DMS153 (cell line): ENCODE measurements at regions not wholly inside any gene's neighbourhood (a gene's known extent, or its start where the extent isn't known, plus 50 kb on each side); places are given as distances from the start of the nearest gene placed in this dataset.
"Not testable (repeated sequence)": the region's sequence is repeated elsewhere in the genome, so short reads cannot be mapped to it uniquely, and the experiment has no call there.

Experiments used
- DNase-seq: peaks from one replicate; lab custom pipeline; 2025; lab: John Stamatoyannopoulos, UW

DNA sequence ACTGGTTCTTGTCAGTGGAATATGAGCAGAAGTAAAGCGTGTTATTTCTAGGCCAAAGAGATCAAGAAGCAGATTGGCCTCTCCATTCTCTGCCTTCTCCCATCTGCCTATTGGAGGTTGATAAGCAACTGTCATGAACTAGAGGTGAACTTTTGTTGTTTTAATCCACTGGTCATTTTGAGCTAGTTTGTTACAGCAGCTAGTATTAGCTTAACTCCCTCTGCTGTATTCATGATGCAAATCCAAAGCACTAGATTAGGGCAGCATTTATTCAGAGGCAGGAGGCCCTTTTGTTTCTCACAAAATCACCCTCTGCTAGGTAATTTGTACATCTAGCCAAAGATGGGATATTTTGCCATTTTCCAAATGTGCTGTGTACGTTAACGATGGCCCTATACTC is 97.3 kb upstream of the DPT start:
- DNase-seq: no peak

DNA sequence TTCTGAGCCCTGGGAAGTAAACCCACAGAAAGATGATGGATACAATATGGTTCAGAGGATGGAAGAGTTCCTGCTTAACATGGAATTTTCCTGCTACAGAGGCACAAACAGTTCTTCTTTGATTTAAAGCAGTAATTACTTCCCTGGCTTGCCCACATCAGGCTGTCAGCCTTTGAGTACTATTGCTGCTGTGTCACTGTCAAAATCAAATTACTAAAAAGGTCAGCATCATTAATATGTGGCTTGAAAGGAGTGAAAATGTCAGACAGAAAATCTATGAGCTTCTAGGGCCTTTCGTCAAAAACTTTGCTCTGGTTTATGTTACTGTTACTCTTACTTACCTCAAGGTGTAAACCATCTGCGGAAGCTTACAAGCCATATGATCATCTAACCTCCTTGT is 98.6 kb upstream of the DPT start:
- no peak for DNase-seq

DNA sequence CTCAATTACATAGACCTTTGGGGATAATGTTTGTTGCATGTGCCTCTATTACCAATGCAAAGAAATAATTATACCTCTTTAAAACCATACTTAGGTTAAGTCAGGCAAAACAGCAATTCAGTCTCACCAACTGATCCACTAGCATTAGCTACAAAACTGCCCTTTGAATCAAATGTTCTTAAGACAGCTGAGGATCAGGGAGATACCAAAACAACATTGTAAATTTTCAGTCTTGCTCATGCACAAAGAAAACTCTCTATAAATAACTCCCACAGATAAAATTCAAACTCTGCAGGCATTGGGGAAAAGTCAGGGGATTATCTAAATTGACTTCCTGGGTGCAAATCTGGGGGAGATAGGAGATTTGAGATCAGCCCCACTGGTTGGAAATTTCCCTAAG is 100.9 kb upstream of the DPT start:
- no peak for DNase-seq

DNA sequence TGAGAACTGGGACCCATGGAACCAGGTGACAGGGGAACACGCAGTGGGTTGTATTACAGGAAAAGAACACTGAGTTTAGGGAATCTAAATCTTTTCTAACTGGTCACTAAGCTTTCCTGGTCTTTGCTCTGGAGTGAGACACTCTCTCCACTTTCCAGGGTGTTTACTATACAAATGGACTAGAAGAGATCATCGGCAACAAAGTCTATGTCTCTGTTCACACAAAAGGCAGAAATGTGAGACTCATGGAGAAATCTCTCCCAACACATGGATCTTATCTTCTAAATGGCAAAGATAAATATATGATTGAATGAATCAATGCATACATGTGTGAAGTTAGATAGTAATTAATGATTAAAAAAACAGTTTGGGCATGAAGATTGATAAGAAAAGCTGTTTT is 101.6 kb upstream of the DPT start:
- DNase-seq: no peak

DNA sequence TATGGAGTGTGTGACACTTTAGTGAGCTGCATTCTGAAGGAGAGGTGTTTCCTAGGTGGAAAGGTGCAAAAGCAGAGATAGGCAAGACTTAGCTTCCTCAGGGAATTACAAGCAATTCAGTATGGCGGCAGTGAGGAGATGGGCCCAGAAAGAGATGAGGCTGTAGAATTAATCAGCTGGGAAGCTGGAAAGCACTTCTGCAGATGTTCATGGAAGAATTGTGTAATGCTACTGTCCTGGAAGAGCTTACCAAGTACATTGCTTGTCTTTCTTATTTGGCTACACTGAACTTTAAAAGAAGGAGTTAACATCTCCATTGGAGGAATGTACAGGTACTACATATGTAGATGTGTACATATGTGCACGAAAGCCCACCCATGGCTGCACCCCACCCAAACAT is 103.7 kb upstream of the DPT start:
- DNase-seq: no peak

DNA sequence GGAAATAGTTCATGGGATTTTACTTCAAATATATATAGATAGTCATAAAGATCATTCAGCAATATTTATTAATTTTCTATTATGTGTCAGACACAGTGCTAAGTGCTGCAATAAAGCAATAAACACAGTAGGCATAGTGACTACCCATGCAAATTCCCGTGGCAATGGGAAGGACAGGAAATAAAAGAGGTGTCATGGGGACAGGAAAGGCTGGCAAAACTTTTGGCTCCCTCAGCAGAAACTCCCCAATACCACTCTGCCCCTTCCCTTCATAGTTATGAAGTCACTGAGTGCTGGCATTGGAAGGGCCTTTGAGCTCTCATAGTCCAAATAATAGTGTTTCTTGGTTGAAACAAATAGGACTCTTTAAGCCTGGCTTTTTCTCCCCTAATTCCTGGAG is 104.4 kb upstream of the DPT start:
- DNase-seq: no peak

DNA sequence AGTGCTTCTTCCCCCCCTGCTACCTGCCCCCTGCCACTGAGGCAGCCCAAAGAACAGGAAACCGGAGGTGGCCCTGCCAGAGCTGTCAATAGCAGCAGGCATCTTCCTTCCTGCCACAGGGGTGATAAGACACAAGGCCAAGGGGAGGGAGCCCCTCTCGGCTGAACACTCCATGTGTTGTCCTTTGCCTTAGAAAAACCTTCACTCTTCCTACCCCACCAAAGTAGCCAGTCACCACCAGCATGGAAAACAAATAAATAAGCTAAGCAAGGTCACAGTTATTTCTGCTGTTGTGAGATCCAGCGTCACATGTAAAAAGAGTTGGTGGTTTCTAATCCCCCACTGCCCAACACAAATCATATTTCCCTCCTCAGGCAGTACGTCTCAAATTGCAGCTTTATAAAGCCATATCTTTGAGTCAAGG is 104.8 kb upstream of the DPT start:
- DNase-seq: no peak

DNA sequence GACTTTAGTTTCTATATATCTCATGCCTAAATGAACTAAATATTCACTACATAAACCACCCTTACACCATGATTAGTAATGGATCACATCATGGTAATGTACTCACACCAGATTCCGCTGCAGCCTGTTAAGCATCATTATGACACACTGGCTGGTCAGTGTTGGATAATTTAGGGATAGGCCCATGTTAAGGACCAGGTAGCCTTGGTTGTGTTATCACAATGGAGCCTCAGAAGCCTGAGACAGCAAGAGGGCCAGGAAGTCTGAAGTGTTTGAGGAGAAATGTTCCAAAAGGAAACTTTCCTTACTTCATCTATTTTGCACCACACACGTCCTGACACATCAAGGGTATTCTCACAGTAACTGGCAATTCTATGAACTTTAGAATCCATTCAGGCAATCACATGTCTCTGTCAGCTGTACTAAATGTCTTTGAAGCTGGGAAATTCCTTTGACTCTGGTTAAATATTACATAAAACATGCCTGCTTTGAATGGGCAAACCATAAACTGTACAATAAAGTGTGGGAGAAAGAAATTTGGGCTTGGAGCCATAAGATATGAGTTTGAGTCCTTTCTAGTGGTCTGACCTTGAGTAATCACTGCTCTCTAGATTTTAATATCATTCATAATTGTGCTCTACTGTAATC is 105.3 kb upstream of the DPT start:
- DNase-seq: no peak

DNA sequence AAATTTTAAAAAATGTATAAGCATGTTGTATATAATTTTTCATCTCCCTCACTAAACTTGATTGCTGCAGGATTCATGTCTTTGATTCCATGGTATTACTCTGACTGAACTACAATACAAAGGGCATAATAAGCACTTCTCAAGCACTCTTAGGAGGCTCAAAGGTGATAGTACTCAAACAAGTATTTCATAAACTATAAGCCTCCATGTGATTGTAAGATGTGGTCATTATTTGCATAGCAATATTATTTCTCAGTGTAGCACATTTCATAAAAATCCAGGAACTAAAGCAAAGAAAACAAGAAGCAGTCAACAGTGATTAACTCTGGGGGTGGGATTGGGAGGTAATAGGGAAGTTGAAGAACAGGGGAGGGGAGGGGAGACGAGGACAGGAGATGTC is 106.2 kb upstream of the DPT start:
- no peak for DNase-seq

DNA sequence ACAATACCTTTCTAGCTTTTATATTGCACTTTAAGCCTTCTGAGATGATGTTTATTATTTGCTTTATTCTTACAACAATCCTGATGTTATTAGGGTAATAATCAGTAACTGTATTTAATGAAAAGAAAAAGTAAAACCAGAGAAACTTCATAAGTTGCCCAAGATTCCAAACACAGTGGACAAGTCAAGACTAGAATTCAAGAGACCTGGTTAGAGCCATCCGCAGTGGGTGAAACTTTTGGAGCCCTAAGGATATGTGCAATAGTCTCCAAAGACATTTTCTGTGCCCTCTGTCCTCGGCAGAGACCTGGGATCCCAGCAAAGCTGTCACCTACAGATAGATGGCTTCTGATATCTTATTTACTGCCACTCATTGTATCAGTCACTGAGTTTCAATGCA is 106.8 kb upstream of the DPT start:
- no peak for DNase-seq

DNA sequence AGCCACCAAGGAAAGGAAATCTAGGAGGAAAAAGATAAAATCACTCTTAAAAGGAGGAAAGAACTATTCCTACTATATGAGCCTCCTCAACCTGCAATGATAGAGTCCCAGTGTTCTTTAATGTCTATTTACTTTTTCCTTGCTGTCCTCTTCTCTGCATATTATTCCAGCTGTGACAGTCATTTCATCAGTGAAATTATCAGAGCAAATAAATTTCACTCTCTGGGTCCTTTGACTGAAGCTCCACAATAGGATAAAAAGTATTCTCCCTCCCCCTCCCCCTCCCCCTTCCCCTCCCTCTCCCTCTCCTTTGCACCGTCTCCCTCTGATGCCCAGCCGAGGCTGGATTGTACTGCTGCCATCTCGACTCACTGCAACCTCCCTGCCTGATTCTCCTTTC is 107.5 kb upstream of the DPT start:
- DNase-seq: no peak

DNA sequence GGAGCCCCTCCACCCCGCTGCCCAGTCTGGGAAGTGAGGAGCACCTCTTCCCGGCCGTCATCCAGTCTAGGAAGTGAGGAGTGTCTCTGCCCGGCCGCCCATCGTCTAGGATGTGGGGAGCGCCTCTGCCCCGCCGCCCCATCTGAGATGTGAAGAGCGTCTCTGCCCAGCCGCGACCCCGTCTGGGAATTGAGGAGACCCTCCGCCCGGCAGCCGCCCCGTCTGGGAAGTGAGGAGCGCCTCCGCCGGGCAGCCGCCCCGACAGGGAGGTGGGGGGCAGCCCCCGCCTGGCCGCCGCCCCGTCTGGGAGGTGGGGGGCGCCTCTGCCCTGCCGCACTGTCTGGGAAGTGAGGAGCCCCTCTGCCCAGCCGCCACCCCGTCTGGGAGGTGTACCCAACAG is 108.2 kb upstream of the DPT start:
- DNase-seq: not testable (repeated sequence)

DNA sequence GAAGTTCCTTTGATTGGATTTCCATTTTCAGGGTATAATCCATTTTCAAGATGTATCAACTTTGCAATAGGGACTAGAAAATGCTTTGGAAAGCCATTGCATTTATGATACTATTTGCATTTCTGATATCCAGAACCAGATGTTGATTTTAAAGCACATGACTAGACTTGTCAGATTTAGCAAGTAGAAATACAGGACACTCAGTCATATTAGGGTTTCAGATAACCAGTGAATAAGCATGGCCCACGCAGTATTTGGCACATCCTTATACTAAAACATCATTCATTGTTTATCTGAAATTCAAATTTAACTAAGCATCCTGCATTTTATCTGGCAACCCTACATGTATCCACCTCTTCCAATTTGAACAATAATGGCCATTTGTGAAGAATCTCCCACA is 113.3 kb upstream of the DPT start:
- DNase-seq: no peak

DNA sequence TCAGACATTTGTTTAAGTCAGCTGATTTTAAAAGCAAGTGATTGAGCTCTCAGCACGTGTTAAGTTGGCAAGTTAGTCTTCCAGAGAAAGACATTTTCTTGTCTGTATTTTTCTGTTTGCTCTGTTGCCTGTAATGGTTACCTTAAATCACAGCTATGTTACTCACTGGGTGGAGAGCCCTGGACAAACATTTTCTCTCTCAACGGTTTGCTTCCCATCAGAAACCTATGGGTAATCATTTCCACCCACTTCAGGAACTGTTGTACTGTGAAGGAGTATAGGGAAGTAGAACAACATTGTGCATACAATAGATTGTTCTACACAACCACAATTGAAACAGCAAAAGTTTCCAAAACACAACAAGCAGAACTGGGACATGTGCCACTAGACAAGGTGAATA is 113.9 kb upstream of the DPT start:
- peak; percentile 78 for DNase-seq

DNA sequence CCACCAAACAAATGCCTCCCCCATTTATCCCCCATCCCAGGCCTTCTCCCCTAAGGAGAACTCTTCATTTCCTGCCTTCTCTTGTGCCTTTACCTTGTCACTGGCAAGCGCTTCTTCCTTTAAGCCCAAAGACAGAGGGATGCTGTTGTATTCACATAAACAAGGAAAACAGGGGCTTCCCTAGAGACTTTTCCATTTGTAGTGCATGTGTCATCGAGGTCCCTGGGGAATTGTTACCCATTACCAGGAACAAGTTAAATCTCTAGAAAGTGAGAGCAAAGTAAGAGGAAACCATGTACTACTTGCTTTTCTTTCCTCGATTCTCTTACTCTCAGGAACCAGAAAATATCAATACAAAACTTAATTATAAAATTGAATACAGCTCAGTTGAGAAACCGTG is 114.4 kb upstream of the DPT start:
- peak; percentile 67 for DNase-seq

DNA sequence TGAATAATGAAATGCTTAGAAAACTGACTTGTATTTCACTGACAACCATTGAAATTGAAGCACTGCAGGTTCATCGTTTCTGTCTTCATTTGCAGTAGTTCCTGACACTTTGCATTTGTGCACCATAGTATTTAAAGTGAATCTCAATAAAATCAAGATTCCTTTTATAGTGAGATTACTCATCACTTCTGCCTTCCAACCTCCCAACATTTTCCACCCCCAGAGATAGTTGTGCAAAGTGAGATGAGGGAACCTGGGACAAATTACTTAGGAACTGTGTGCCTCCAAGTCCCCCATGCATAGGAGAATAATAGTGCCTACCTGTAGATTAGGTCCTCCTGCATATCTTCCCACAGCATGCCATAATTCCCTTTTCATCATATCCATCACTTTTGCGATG is 114.9 kb upstream of the DPT start:
- no peak for DNase-seq

DNA sequence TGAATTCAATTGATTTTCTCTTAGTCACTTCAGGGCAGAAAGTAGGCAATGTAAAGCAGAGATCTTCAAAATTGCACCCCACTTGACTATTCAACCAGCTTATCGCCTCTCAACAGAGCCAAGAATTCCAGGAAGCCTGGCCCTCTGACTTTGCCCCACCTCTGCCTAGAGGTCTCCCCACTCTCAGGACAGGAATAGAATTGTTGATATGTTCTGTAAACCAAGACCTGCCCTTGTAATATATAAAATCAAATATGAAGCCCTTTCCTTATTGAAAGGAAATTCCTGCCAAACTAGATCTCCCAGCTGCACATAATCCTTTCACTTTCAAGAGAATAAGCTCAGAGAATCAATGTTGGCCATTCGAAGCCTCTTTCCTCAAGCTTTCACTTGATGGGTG is 116.1 kb upstream of the DPT start:
- no peak for DNase-seq

DNA sequence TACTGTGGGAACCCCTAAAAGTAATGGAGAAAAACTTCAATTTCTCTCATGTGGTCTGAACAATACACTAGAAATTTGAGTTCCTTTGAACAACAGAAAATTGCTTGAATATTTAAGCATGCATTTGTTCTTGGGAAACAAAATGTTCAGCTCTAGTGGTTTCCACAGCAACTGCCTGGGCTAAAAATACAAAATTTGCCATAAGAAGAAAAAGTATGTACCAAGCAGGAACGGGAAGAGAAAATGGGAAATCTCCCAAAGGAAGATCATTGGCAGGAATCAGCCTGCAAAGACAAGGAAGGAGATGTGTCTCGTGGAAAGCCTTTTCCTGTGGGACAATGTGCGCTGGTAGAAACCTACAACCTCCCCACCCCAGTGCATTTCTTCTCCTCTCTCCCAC is 119.0 kb upstream of the DPT start:
- DNase-seq: no peak

DNA sequence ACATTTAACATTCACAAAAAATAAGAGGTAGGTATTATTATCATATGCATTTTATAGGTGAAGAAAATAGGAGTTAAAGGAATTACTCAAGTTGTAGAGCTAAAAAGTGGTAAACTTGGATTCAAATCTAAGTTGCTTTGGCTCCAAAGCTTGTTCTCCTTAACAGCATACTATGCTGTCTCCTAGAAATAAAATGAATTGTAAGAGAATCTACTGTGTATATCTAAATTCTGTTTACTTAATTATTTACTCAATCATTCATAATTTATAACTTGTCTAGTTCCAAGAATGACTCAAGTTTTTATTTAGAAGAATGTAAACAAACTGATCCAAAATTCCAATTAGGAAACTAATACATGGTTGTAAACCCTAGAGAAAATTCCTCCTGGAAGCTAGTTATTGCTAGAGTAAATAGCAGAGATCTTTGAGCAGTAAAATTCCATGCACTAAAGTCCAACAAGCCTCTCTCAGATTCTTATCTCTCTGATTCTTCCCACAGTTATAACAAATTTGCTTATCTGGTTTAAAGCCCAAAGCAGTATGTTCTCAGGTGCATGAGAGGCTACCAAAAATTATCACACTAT is 132.5 kb upstream of the DPT start:
- no peak for DNase-seq

DNA sequence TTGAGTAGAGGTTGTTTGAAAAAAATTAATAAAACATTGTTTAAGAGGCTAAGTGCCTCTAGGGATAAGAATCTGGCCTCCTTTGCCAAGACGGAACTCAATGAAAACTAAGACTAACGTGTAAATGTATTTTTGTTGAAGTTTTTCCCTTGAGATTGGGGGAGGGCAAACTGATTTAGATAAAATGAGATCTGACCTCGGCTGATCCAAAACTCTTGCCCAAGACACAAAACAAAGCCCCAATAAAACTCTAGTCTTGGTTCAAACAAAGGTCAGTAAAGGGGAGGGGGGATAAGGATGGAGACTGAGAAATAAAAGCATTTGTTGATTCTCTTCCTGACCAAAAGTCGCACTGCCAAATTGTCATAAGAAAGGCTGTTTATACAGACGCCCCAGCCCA is 134.8 kb upstream of the DPT start:
- DNase-seq: no peak

DNA sequence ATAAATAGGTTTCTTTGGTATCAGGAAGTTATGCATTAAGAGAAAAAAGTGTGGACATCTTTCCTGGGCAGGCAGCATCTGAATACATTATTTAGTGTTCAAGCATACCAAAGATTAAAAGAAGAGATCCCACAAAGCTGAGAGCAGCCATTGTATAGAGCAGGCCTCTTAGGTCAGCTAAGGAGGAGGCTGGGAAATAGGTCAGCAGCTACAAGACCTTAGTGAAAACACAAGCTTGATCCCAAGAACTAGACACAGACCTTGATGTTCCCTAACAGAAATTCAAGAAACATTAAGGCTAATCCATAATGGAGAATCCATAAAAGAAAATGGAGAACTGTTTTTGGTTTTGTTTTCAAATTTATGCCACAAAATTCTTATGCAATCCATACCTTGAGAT is 135.3 kb upstream of the DPT start:
- DNase-seq: no peak

DNA sequence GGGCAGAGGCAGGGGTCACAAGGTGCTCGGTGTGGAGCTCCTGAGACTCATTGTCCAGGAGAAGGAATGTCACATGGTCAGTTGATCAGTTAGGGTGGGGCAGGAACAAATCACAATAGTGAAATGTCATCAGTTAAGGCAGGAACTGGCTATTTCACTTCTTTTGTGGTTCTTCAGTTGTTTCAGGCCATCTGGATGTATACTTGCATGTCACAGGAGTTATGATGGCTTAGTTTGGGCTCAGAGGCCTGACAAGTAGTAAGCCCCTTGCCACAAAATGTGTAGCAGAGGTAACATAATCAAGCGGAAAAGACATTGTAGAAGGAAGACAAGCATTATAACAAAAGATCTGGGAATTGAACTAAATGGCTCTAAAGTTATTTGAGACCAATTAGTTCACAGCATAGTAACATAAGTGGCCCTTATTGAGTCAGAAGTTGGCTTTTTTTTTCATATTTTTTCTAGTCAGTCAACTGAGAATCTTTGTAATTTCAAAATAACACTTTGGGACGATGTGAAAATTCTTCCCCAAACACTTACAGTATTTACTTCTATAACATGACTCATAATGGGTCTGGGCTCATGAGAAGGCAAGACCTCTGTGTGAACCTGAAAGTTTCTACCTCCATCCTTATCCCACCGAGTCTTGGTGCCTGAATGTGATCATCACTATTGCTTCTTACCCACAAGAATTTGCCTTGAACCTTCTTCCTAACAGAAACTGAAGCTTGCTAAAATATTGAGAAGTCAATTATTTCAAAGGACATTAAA is 137.0 kb upstream of the DPT start:
- DNase-seq: no peak

DNA sequence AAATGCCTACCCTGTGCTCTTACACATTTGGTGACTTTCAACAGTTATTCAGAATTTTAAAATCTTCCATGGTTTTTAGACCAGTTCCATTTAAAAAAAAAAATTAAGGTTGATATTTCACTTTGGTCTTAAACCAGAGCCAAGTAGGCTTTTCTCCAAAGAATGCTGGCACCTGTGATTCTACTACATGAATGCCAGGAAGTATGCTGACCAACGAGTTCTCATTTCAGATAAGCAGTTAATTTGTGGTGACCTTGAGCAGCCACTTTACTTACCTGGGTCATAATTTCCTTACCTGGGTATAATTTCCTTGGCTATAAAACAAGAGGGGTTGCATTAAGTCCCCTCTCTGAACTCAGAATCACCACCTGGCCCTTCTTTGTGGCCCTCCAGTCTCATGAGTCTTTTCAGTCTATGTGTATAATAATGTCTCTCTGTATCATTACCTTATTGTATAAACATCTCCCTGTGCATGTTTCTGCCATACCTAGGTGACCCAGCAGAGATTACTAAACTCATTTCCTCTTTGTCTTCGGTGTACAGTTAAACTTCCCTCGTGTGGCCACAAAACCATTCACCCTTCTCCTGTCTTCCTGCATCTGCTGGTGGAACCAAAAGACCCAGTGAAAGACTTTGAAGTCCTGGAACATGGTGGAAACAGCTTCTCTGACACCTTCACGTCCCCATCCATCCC is 139.1 kb upstream of the DPT start:
- DNase-seq: no peak
